Aorta (tissue), 5 donors: ENCODE measurements at regions not wholly inside any gene's neighbourhood (a gene's known extent, or its start where the extent isn't known, plus 50 kb on each side); places are given as distances from the start of the nearest gene placed in this dataset.

ENCODE experiments used
- ATAC-seq: fragments of 200-7000 bp; cut with Tn5 transposase; one replicate; pipeline ENCODE4 v1.9.1; 2022; ENCODE audit warnings: moderate library complexity; ENCODE audit not compliant: low FRiP score
- DNase-seq, 2 donors: peaks; one replicate each; pipeline ENCODE4 v3.0.0-alpha.2; 2020
- H3K27ac ChIP-seq, 2 donors: one replicate each; pipeline ENCODE4 v1.5.1; 2013; ENCODE audit warnings: low read length in 2 of 2, mild to moderate bottlenecking in 2 of 2, moderate library complexity in 2 of 2, control low read depth in 1 of 2, inconsistent platforms in 1 of 2, low read depth in 1 of 2
- H3K27me3 ChIP-seq, 2 donors: one replicate each; pipeline ENCODE4 v1.6.1; 2013; ENCODE audit warnings: control low read depth in 1 of 2, low read length in 1 of 2, mild to moderate bottlenecking in 1 of 2, moderate library complexity in 1 of 2; ENCODE audit not compliant: insufficient read depth in 2 of 2, control insufficient read depth in 1 of 2
- H3K36me3 ChIP-seq, 2 donors: one replicate each; pipeline ENCODE4 v1.6.1; 2013; ENCODE audit warnings: control low read depth in 1 of 2, low read length in 1 of 2, mild to moderate bottlenecking in 1 of 2; ENCODE audit not compliant: insufficient read depth in 2 of 2, control insufficient read depth in 1 of 2
- H3K4me1 ChIP-seq, 2 donors: one replicate each; pipeline ENCODE4 v1.6.1; 2013; ENCODE audit warnings: low read length in 2 of 2, control low read depth in 1 of 2, mild to moderate bottlenecking in 1 of 2, moderate library complexity in 1 of 2; ENCODE audit not compliant: insufficient read depth in 2 of 2, control insufficient read depth in 1 of 2
- H3K4me3 ChIP-seq, 2 donors: one replicate each; pipeline ENCODE4 v1.5.1; 2013; ENCODE audit warnings: low read length in 2 of 2, control low read depth in 1 of 2, mild to moderate bottlenecking in 1 of 2
- H3K9me3 ChIP-seq: one replicate; pipeline ENCODE4 v1.6.1; 2013; ENCODE audit warnings: mild to moderate bottlenecking, low read length; ENCODE audit not compliant: control insufficient read depth
- WGBS, 2 donors: extraction: QIAGEN DNeasy Blood & Tissue Kit; methylation state at CpG; one replicate each; pipeline ENCODE4 v1.1.7; 2013; 5-methylcytosine and 5-hydroxymethylcytosine counted together
- intact Hi-C, 2 donors: fragments of 100-400 bp; cut with DNase I; formaldehyde crosslinking; loops; one replicate each; pipeline versions ENCODE4 v1.14.2 to v1.15.0; 2022
- donor health status: healthy with polysubstance abuse.
- donor health status: Bipolar disorder and iron deficiency.
- donor health status: DM: no; HTN: no; CAD: no.
- donor health status: DM: no; HTN: no; CAD: no.
- donor health status: DM: yes; HTN: yes; CAD: no.

- Histone ChIP-seq H3K27me3 (no peaks in the 10 kb centered on the region), H3K4me1 (no peaks in the 10 kb centered on the region), H3K9me3 (no peaks in the 10 kb centered on the region), H3K4me3 (no peak overlapping the region), H3K36me3 (no peaks in the 10 kb centered on the region), H3K27ac (no peak overlapping the region)
- WGBS, 2 donors, result 87 to 91% methylated on average over 1 of the region's 1 CpG
- ATAC-seq, result no peak
- intact Hi-C loops, result no loop called here
- DNase-seq, result no peak
Measured at GRCh38 chr12:75887979-75888378, 143.6 kb downstream of the PHLDA1 start.

GRCh38 chr12:75884465-75884985 lies 147.1 kb downstream of the PHLDA1 start:
- Histone ChIP-seq H3K9me3 (no peaks in the 10 kb centered on the region), H3K36me3 (no peaks in the 10 kb centered on the region), H3K4me3 (no peak overlapping the region), H3K4me1 (peaks cover 0 to 2% of the 10 kb centered on the region in 2 donors), H3K27me3 (no peaks in the 10 kb centered on the region), H3K27ac (no peak overlapping the region)
- intact Hi-C loops, result no loop called here
- WGBS, 2 donors, result 93 to 95% methylated on average over 4 of the region's 4 CpGs
- no peak for ATAC-seq
- DNase-seq, result no peak

- Histone ChIP-seq H3K4me1 (peaks cover 0 to 2% of the 10 kb centered on the region in 2 donors), H3K27ac (no peak overlapping the region), H3K9me3 (no peaks in the 10 kb centered on the region), H3K36me3 (no peaks in the 10 kb centered on the region), H3K27me3 (no peaks in the 10 kb centered on the region), H3K4me3 (no peak overlapping the region)
- WGBS, 2 donors, result 68 to 80% methylated on average over 3 of the region's 3 CpGs
- ATAC-seq (no peak), DNase-seq (no peak)
- intact Hi-C loops, result no loop called here
Measured at GRCh38 chr12:75883241-75883640, 148.3 kb downstream of the PHLDA1 start.

GRCh38 chr12:75882421-75882820 lies 149.2 kb downstream of the PHLDA1 start:
- Histone ChIP-seq H3K9me3 (no peaks in the 10 kb centered on the region), H3K4me1 (peaks cover 1 to 2% of the 10 kb centered on the region in 2 donors), H3K36me3 (no peaks in the 10 kb centered on the region), H3K27me3 (no peaks in the 10 kb centered on the region), H3K27ac (no peak overlapping the region), H3K4me3 (no peak overlapping the region)
- intact Hi-C loops, result no loop called here
- no peak for ATAC-seq
- 12 to 18% methylated on average over 3 of the region's 3 CpGs for WGBS, 2 donors
- DNase-seq, result no peak

- no peaks in the 10 kb centered on the region for H3K27me3 ChIP-seq
- H3K4me1 ChIP-seq, result peaks cover 1 to 2% of the 10 kb centered on the region in 2 donors
- intact Hi-C loops, result no loop called here
- DNase-seq (no peak), ATAC-seq (no peak)
- H3K9me3 ChIP-seq, result no peaks in the 10 kb centered on the region
- H3K36me3 ChIP-seq, result no peaks in the 10 kb centered on the region
- H3K27ac ChIP-seq, result no peak overlapping the region
- H3K4me3 ChIP-seq, result no peak overlapping the region
Measured at GRCh38 chr12:75881920-75882319, 149.7 kb downstream of the PHLDA1 start.

- DNase-seq (no peak), ATAC-seq (no peak)
- 7 to 10% methylated on average over 13 of the region's 13 CpGs for WGBS, 2 donors
- no peaks in the 10 kb centered on the region for H3K36me3 ChIP-seq
- no peaks in the 10 kb centered on the region for H3K9me3 ChIP-seq
- no peaks in the 10 kb centered on the region for H3K27me3 ChIP-seq
- peaks cover 1 to 2% of the 10 kb centered on the region in 2 donors for H3K4me1 ChIP-seq
- H3K27ac ChIP-seq, result no peak overlapping the region
- peak overlapping the region; percentile 36 to 40 for H3K4me3 ChIP-seq
- intact Hi-C loops, result no loop called here
Measured at GRCh38 chr12:75877763-75878621, 153.6 kb downstream of the PHLDA1 start.

- intact Hi-C loops, result no loop called here
- Histone ChIP-seq H3K9me3 (no peaks in the 10 kb centered on the region), H3K27ac (no peak overlapping the region), H3K4me3 (no peak overlapping the region), H3K36me3 (no peaks in the 10 kb centered on the region), H3K27me3 (no peaks in the 10 kb centered on the region), H3K4me1 (peaks cover 1 to 2% of the 10 kb centered on the region in 2 donors)
- no peak for ATAC-seq
- WGBS, 2 donors, result 34 to 35% methylated on average over 4 of the region's 4 CpGs
- DNase-seq, result no peak
Measured at GRCh38 chr12:75876832-75877762, 154.5 kb downstream of the PHLDA1 start.

- Histone ChIP-seq H3K4me3 (no peak overlapping the region), H3K4me1 (peaks cover 0 to 1% of the 10 kb centered on the region in 2 donors), H3K27me3 (no peaks in the 10 kb centered on the region), H3K9me3 (no peaks in the 10 kb centered on the region), H3K36me3 (no peaks in the 10 kb centered on the region), H3K27ac (no peak overlapping the region)
- 92 to 95% methylated on average over 2 of the region's 2 CpGs for WGBS, 2 donors
- ATAC-seq, result no peak
- DNase-seq, result no peak
- intact Hi-C loops, result no loop called here
Measured at GRCh38 chr12:75874441-75874840, 157.1 kb downstream of the PHLDA1 start.
